ENCODE measurements at regions not wholly inside any gene's neighbourhood (a gene's known extent, or its start where the extent isn't known, plus 50 kb on each side); places are given as distances from the start of the nearest gene placed in this dataset.

- no peak for DNase-seq
- Mint-ChIP-seq H3K4me1 (ENCODE audit: low read depth, unreplicated experiment) (no peaks in the 10 kb centered on the region), H3K27me3 (ENCODE audit: unreplicated experiment) (no peaks in the 10 kb centered on the region), H3K4me3 (ENCODE audit: low read depth, unreplicated experiment) (no peak overlapping the region), H3K9me3 (ENCODE audit: low read depth, unreplicated experiment) (no peaks in the 10 kb centered on the region), H3K36me3 (ENCODE audit: insufficient read depth, unreplicated experiment) (no peaks in the 10 kb centered on the region), H3K27ac (ENCODE audit: unreplicated experiment) (no peak overlapping the region)
- CTCF ChIA-PET: no interaction called here
- intact Hi-C loops (cut with micrococcal nuclease; ENCODE audit: unreplicated experiment): no loop called here
- TF ChIP-seq CTCF (IDR thresholded peaks at IDR 0.05; ENCODE audit: unreplicated experiment): no peak
- no TSS peak for BruUV-seq (replicated peaks)
Observed at GRCh38 chrX:40298069-40298468, 200.3 kb upstream of the BCOR start.

- no peak for TF ChIP-seq CTCF (IDR thresholded peaks at IDR 0.05; ENCODE audit: unreplicated experiment)
- no peak overlapping the region for H3K27ac Mint-ChIP-seq (ENCODE audit: unreplicated experiment)
- no peaks in the 10 kb centered on the region for H3K9me3 Mint-ChIP-seq (ENCODE audit: low read depth, unreplicated experiment)
- BruUV-seq (replicated peaks): no TSS peak
- CTCF ChIA-PET: no interaction called here
- no peaks in the 10 kb centered on the region for H3K27me3 Mint-ChIP-seq (ENCODE audit: unreplicated experiment)
- intact Hi-C loops (cut with micrococcal nuclease; ENCODE audit: unreplicated experiment): no loop called here
- DNase-seq: no peak
- no peaks in the 10 kb centered on the region for H3K4me1 Mint-ChIP-seq (ENCODE audit: low read depth, unreplicated experiment)
- H3K4me3 Mint-ChIP-seq (ENCODE audit: low read depth, unreplicated experiment): no peak overlapping the region
- no peaks in the 10 kb centered on the region for H3K36me3 Mint-ChIP-seq (ENCODE audit: insufficient read depth, unreplicated experiment)
Observed at GRCh38 chrX:40291553-40291952, 193.8 kb upstream of the BCOR start.

GRCh38 chrX:40290517-40290916 is 192.8 kb upstream of the BCOR start:
- H3K27me3 Mint-ChIP-seq (ENCODE audit: unreplicated experiment): no peaks in the 10 kb centered on the region
- BruUV-seq (replicated peaks): no TSS peak
- intact Hi-C loops (cut with micrococcal nuclease; ENCODE audit: unreplicated experiment): no loop called here
- no peak for DNase-seq
- H3K27ac Mint-ChIP-seq (ENCODE audit: unreplicated experiment): no peak overlapping the region
- CTCF ChIA-PET: no interaction called here
- H3K4me3 Mint-ChIP-seq (ENCODE audit: low read depth, unreplicated experiment): no peak overlapping the region
- H3K4me1 Mint-ChIP-seq (ENCODE audit: low read depth, unreplicated experiment): no peaks in the 10 kb centered on the region
- no peaks in the 10 kb centered on the region for H3K36me3 Mint-ChIP-seq (ENCODE audit: insufficient read depth, unreplicated experiment)
- no peak for TF ChIP-seq CTCF (IDR thresholded peaks at IDR 0.05; ENCODE audit: unreplicated experiment)
- H3K9me3 Mint-ChIP-seq (ENCODE audit: low read depth, unreplicated experiment): no peaks in the 10 kb centered on the region

- Mint-ChIP-seq H3K4me3 (ENCODE audit: low read depth, unreplicated experiment) (no peak overlapping the region), H3K36me3 (ENCODE audit: insufficient read depth, unreplicated experiment) (no peaks in the 10 kb centered on the region), H3K4me1 (ENCODE audit: low read depth, unreplicated experiment) (no peaks in the 10 kb centered on the region), H3K9me3 (ENCODE audit: low read depth, unreplicated experiment) (peaks cover 4% of the 10 kb centered on the region), H3K27me3 (ENCODE audit: unreplicated experiment) (no peaks in the 10 kb centered on the region), H3K27ac (ENCODE audit: unreplicated experiment) (no peak overlapping the region)
- intact Hi-C loops (cut with micrococcal nuclease; ENCODE audit: unreplicated experiment): no loop called here
- CTCF ChIA-PET: no interaction called here
- no peak for DNase-seq
- no TSS peak for BruUV-seq (replicated peaks)
- no peak for TF ChIP-seq CTCF (IDR thresholded peaks at IDR 0.05; ENCODE audit: unreplicated experiment)
Observed at GRCh38 chrX:40285876-40286275, 188.1 kb upstream of the BCOR start.

GRCh38 chrX:40284852-40285251 is 187.1 kb upstream of the BCOR start:
- H3K27ac Mint-ChIP-seq (ENCODE audit: unreplicated experiment): no peak overlapping the region
- BruUV-seq (replicated peaks): no TSS peak
- intact Hi-C loops (cut with micrococcal nuclease; ENCODE audit: unreplicated experiment): no loop called here
- H3K27me3 Mint-ChIP-seq (ENCODE audit: unreplicated experiment): no peaks in the 10 kb centered on the region
- CTCF ChIA-PET: no interaction called here
- H3K4me1 Mint-ChIP-seq (ENCODE audit: low read depth, unreplicated experiment): no peaks in the 10 kb centered on the region
- H3K9me3 Mint-ChIP-seq (ENCODE audit: low read depth, unreplicated experiment): peaks cover 4% of the 10 kb centered on the region
- no peak for DNase-seq
- H3K36me3 Mint-ChIP-seq (ENCODE audit: insufficient read depth, unreplicated experiment): no peaks in the 10 kb centered on the region
- no peak overlapping the region for H3K4me3 Mint-ChIP-seq (ENCODE audit: low read depth, unreplicated experiment)
- TF ChIP-seq CTCF (IDR thresholded peaks at IDR 0.05; ENCODE audit: unreplicated experiment): no peak
